ENCODE measurements at regions not wholly inside any gene's neighbourhood (a gene's known extent, or its start where the extent isn't known, plus 50 kb on each side); places are given as distances from the start of the nearest gene placed in this dataset.

DNA sequence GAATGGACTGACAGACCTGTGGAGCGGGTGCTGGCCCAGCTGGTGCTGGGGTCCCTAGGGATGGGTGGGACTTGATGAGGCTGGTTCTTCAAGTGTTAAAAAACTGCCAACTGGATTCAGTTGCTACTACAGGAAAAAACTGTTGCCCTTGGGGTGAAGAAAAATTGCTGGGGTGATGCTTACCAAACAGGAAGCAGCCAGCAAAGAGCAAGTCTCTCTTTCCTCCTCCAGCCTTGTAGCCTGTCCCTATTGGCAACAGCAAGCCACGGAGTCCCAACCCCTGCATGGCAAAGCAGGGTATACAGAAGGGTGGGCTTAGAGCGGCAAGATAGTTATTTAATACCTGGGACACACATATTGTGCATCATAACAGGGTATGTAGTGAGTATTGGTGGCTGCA, 60.1 kb upstream of the ATP8A1 start:
- TF ChIP-seq CTCF (IDR thresholded peaks at IDR 0.05) (no peak), POLR2A (IDR thresholded peaks at IDR 0.05) (no peak)
